IMR-90 (cell line): ENCODE measurements at regions not wholly inside any gene's neighbourhood (a gene's known extent, or its start where the extent isn't known, plus 50 kb on each side); places are given as distances from the start of the nearest gene placed in this dataset.
A peak's percentile ranks its signal among the peaks of the same experiment; 100 is the strongest.

Source experiments
- ATAC-seq: fragments of 200-7000 bp; cut with Tn5 transposase; 2 replicates; pipeline ENCODE4 v1.9.1; 2020; ENCODE audit warnings: low read depth, mild to moderate bottlenecking, moderate library complexity
- BruUV-seq: library from RNA; stranded (reverse); fragments of 400-500 nt; replicated peaks from 2 replicates; lab custom pipeline; 2021; lab: Mats Ljungman, UMichigan
- CTCF ChIA-PET: fragments of 300-600 bp; formaldehyde crosslinking; extraction: SDS; loops from one replicate; lab custom pipeline; 2021; ENCODE audit warnings: antibody characterized with exemption; lab: Yijun Ruan, JAX
- POLR2A ChIA-PET: fragments of 300-600 bp; sonication (Branson Sonifier 250); formaldehyde crosslinking; loops from one replicate; lab custom pipeline; 2022; ENCODE audit warnings: antibody characterized with exemption; ENCODE audit not compliant: unreplicated experiment; lab: Charles Lee
- DNase-seq: peaks from one replicate; pipeline ENCODE4 v3.0.0; 2013
- H2AFZ ChIP-seq: replicated peaks from 2 replicates; pipeline ENCODE3; 2013; ENCODE audit warnings: low read length, mild to moderate bottlenecking; ENCODE audit not compliant: poor library complexity
- H2AK5ac ChIP-seq: 2 replicates; pipeline ENCODE4 v1.6.1; 2013; ENCODE audit warnings: low read depth, low read length, inconsistent platforms
- H2AK9ac ChIP-seq: replicated peaks from 2 replicates; pipeline ENCODE3; 2013; ENCODE audit warnings: mild to moderate bottlenecking, low read depth, low read length, moderate library complexity; ENCODE audit not compliant: poor library complexity
- H2BK120ac ChIP-seq: 2 replicates; pipeline ENCODE4 v1.6.1; 2013; ENCODE audit warnings: low read depth, low read length, inconsistent platforms
- H2BK15ac ChIP-seq: 3 replicates; pipeline ENCODE4 v1.6.1; 2013; ENCODE audit warnings: low read depth, low read length, inconsistent platforms
- H2BK20ac ChIP-seq: 2 replicates; pipeline ENCODE4 v1.6.1; 2013; ENCODE audit warnings: low read depth, mild to moderate bottlenecking, inconsistent platforms, low read length, moderate library complexity
- H2BK5ac ChIP-seq: 2 replicates; pipeline ENCODE4 v1.6.1; 2013; ENCODE audit warnings: mild to moderate bottlenecking, low read depth, low read length, inconsistent platforms; ENCODE audit not compliant: poor library complexity, severe bottlenecking
- H3K14ac ChIP-seq: replicated peaks from 2 replicates; pipeline ENCODE4 v1.6.1; 2013; ENCODE audit warnings: low read depth, low read length, inconsistent platforms
- H3K18ac ChIP-seq: 2 replicates; pipeline ENCODE4 v1.6.1; 2013; ENCODE audit warnings: low read depth, low read length, control low read depth
- H3K23ac ChIP-seq: 2 replicates; pipeline ENCODE4 v1.6.1; 2013; ENCODE audit warnings: low read depth, low read length, inconsistent platforms
- H3K27ac ChIP-seq: 2 replicates; pipeline ENCODE4 v1.5.1; 2013; ENCODE audit warnings: mild to moderate bottlenecking, control low read depth, low read length; ENCODE audit not compliant: insufficient read depth
- H3K27me3 ChIP-seq: 2 replicates; pipeline ENCODE4 v1.6.1; 2013; ENCODE audit warnings: low read length; ENCODE audit not compliant: control insufficient read depth, insufficient read depth
- H3K36me3 ChIP-seq: 2 replicates; pipeline ENCODE4 v1.6.1; 2013; ENCODE audit warnings: low read length, mixed read lengths; ENCODE audit not compliant: control insufficient read depth, insufficient read depth
- H3K4ac ChIP-seq: 2 replicates; pipeline ENCODE4 v1.6.1; 2013; ENCODE audit warnings: low read depth, low read length, inconsistent platforms
- H3K4me1 ChIP-seq: 2 replicates; pipeline ENCODE4 v1.6.1; 2013; ENCODE audit warnings: low read length, mixed read lengths; ENCODE audit not compliant: control insufficient read depth, insufficient read depth
- H3K4me2 ChIP-seq: 2 replicates; pipeline ENCODE4 v1.6.1; 2013; ENCODE audit warnings: low read depth, mild to moderate bottlenecking, control low read depth, low read length, moderate library complexity
- H3K4me3 ChIP-seq: 2 replicates; pipeline ENCODE4 v1.5.1; 2013; ENCODE audit warnings: low read depth, mild to moderate bottlenecking, control low read depth, low read length, moderate library complexity; ENCODE audit not compliant: insufficient read depth
- H3K56ac ChIP-seq: 2 replicates; pipeline ENCODE4 v1.6.1; 2013; ENCODE audit warnings: low read length, inconsistent platforms; ENCODE audit not compliant: insufficient read depth; ENCODE audit errors: extremely low read depth
- H3K79me1 ChIP-seq, 2 experiments: 2 replicates each; pipeline ENCODE4 v1.6.1; 2013; ENCODE audit warnings: low read length in 2 of 2, inconsistent platforms in 1 of 2, low read depth in 1 of 2
- H3K9ac ChIP-seq: 2 replicates; pipeline ENCODE4 v1.6.1; 2013; ENCODE audit warnings: low read depth, low read length, control low read depth
- H3K9me1 ChIP-seq: 2 replicates; pipeline ENCODE4 v1.6.1; 2013; ENCODE audit warnings: low read length, inconsistent platforms; ENCODE audit not compliant: insufficient read depth
- H3K9me3 ChIP-seq: 2 replicates; pipeline ENCODE4 v1.6.1; 2013; ENCODE audit warnings: low read length; ENCODE audit not compliant: control insufficient read depth, insufficient read depth
- H4K20me1 ChIP-seq: 2 replicates; pipeline ENCODE4 v1.6.1; 2013; ENCODE audit warnings: low read length, inconsistent platforms; ENCODE audit not compliant: insufficient read depth
- H4K5ac ChIP-seq: 2 replicates; pipeline ENCODE4 v1.6.1; 2013; ENCODE audit warnings: mild to moderate bottlenecking, low read depth, low read length, control low read depth
- H4K8ac ChIP-seq, 2 experiments: 2 replicates each; pipeline ENCODE4 v1.6.1; 2013; ENCODE audit warnings: low read depth in 2 of 2, low read length in 2 of 2, control low read depth in 1 of 2, inconsistent platforms in 1 of 2
- H4K91ac ChIP-seq: 2 replicates; pipeline ENCODE4 v1.6.1; 2013; ENCODE audit warnings: low read depth, low read length, inconsistent platforms; ENCODE audit not compliant: insufficient read depth
- BHLHE40 ChIP-seq: fragments of 150-350 bp; IDR thresholded peaks from 2 replicates; pipeline ENCODE4 v1.6.1; 2016; ENCODE audit warnings: mild to moderate bottlenecking, low read depth, low read length
- CEBPB ChIP-seq: IDR thresholded peaks from 2 replicates; pipeline ENCODE4 v1.6.1; 2012; ENCODE audit warnings: low read depth, low read length, improper control_type of control experiment
- CHD1 ChIP-seq: IDR thresholded peaks from 2 replicates; pipeline ENCODE4 v1.6.1; 2012; ENCODE audit warnings: low read depth, low read length, improper control_type of control experiment
- CTCF ChIP-seq: conservative IDR thresholded peaks from 2 replicates; pipeline ENCODE4 v1.5.1; 2012; ENCODE audit warnings: mild to moderate bottlenecking, low read depth, low read length, improper control_type of control experiment
- FOS ChIP-seq: fragments of 150-350 bp; IDR thresholded peaks from 2 replicates; pipeline ENCODE4 v1.6.1; 2016; ENCODE audit warnings: low read depth, low read length
- MAFK ChIP-seq: IDR thresholded peaks from 2 replicates; pipeline ENCODE4 v1.6.1; 2012; ENCODE audit warnings: low read depth, low read length, improper control_type of control experiment
- MAZ ChIP-seq: IDR thresholded peaks from 2 replicates; pipeline ENCODE4 v1.6.1; 2012; ENCODE audit warnings: low read depth, mild to moderate bottlenecking, low read length, improper control_type of control experiment, moderate library complexity, borderline replicate concordance
- MXI1 ChIP-seq: IDR thresholded peaks from 2 replicates; pipeline ENCODE4 v1.6.1; 2012; ENCODE audit warnings: low read depth, mild to moderate bottlenecking, low read length, moderate library complexity, borderline replicate concordance
- NFE2L2 ChIP-seq: fragments of 150-350 bp; IDR thresholded peaks from 2 replicates; pipeline ENCODE4 v1.6.1; 2016; ENCODE audit warnings: low read depth, mild to moderate bottlenecking, low read length
- POLR2A ChIP-seq: IDR thresholded peaks from 2 replicates; pipeline ENCODE4 v1.6.1; 2012; ENCODE audit warnings: mild to moderate bottlenecking, low read depth, low read length
- RAD21 ChIP-seq: IDR thresholded peaks from 2 replicates; pipeline ENCODE4 v1.6.1; 2012; ENCODE audit warnings: low read length, improper control_type of control experiment
- RCOR1 ChIP-seq: IDR thresholded peaks from 2 replicates; pipeline ENCODE4 v1.6.1; 2012; ENCODE audit warnings: mild to moderate bottlenecking, low read length, improper control_type of control experiment; ENCODE audit not compliant: insufficient replicate concordance
- RFX5 ChIP-seq: IDR thresholded peaks from 2 replicates; pipeline ENCODE4 v1.8.0; 2012; ENCODE audit warnings: low read depth, mild to moderate bottlenecking, low read length, moderate library complexity
- SMC3 ChIP-seq: fragments of 150-350 bp; IDR thresholded peaks from 2 replicates; pipeline ENCODE4 v1.6.1; 2016; ENCODE audit warnings: low read depth, mild to moderate bottlenecking, antibody characterized with exemption, low read length, moderate library complexity
- USF2 ChIP-seq: fragments of 150-350 bp; IDR thresholded peaks from 2 replicates; pipeline ENCODE4 v1.6.1; 2017; ENCODE audit warnings: mild to moderate bottlenecking, antibody characterized with exemption, low read length, low read depth
- WGBS, 2 experiments: methylation state at CpG; one replicate each; pipeline versions ENCODE4 v1.1.5 to v1.1.7; 2013; ENCODE audit warnings: missing lambda C conversion rate in 2 of 2; ENCODE audit not compliant: insufficient read length in 1 of 2; ENCODE audit errors: extremely low coverage in 2 of 2; 5-methylcytosine and 5-hydroxymethylcytosine counted together
- dilution Hi-C: fragments of 300-500 bp; cut with HindIII; formaldehyde crosslinking; loops from one replicate; pipeline ENCODE4 v1.14.3; 2018; ENCODE audit warnings: low sequenced_read_pairs; ENCODE audit not compliant: unreplicated experiment
- in situ Hi-C: fragments of 300-500 bp; cut with MboI; formaldehyde crosslinking; loops from 3 replicates; pipeline ENCODE4 v1.14.3; 2019; ENCODE audit warnings: low sequenced_read_pairs, inconsistent platforms, mixed read lengths
- intact Hi-C: fragments of 100-400 bp; cut with micrococcal nuclease; formaldehyde crosslinking; loops from 2 replicates; pipeline ENCODE4 v1.10.0; 2022
- TF ChIP-seq, protein P1 (sequence below): fragments of 150-350 bp; IDR thresholded peaks from 2 replicates; pipeline ENCODE4 v1.6.1; 2016; ENCODE audit warnings: low read depth, mild to moderate bottlenecking, low read length, moderate library complexity, borderline replicate concordance

- Histone ChIP-seq H4K91ac (no peak overlapping the region), H3K18ac (no peak overlapping the region), H4K8ac (no peak overlapping the region), H3K4me1 (no peaks in the 10 kb centered on the region), H2BK120ac (no peak overlapping the region), H3K9me3 (peaks cover 20% of the 10 kb centered on the region), H2BK20ac (no peak overlapping the region), H3K4me3 (no peak overlapping the region), H4K5ac (no peak overlapping the region), H3K36me3 (no peaks in the 10 kb centered on the region), H2AK5ac (no peak overlapping the region), H3K14ac (no peak overlapping the region), H3K56ac (no peak overlapping the region), H2BK15ac (no peak overlapping the region), H3K27me3 (no peaks in the 10 kb centered on the region), H3K23ac (no peak overlapping the region), H3K9ac (no peak overlapping the region), H2AFZ (no peak overlapping the region), H2BK5ac (no peak overlapping the region), H4K20me1 (no peaks in the 10 kb centered on the region), H2AK9ac (no peak overlapping the region), H3K79me1 (no peaks in the 10 kb centered on the region), H3K4ac (no peak overlapping the region), H3K9me1 (no peaks in the 10 kb centered on the region), H3K27ac (no peak overlapping the region), H3K4me2 (no peak overlapping the region)
- ATAC-seq = no peak
- CTCF ChIA-PET = no interaction called here
- intact Hi-C loops = no loop called here
- TF ChIP-seq MAZ = no peak
- no peak for TF ChIP-seq POLR2A
- TF ChIP-seq, protein P1, sequence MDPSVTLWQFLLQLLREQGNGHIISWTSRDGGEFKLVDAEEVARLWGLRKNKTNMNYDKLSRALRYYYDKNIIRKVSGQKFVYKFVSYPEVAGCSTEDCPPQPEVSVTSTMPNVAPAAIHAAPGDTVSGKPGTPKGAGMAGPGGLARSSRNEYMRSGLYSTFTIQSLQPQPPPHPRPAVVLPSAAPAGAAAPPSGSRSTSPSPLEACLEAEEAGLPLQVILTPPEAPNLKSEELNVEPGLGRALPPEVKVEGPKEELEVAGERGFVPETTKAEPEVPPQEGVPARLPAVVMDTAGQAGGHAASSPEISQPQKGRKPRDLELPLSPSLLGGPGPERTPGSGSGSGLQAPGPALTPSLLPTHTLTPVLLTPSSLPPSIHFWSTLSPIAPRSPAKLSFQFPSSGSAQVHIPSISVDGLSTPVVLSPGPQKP = no peak
- TF ChIP-seq MXI1 = no peak
- TF ChIP-seq CHD1 = no peak
- no peak for TF ChIP-seq RCOR1
- TF ChIP-seq NFE2L2 = no peak
- TF ChIP-seq CEBPB = no peak
- no peak for TF ChIP-seq RFX5
- no peak for TF ChIP-seq SMC3
- TF ChIP-seq RAD21 = no peak
- no peak for TF ChIP-seq BHLHE40
- TF ChIP-seq FOS = no peak
- TF ChIP-seq CTCF = no peak
- no peak for TF ChIP-seq USF2
- no peak for TF ChIP-seq MAFK
- dilution Hi-C loops = no loop called here
- POLR2A ChIA-PET = no interaction called here
- no CpG with 5 or more reads among the region's 11 CpGs for WGBS, 2 experiments
- BruUV-seq = no TSS peak
- in situ Hi-C loops = no loop called here
- DNase-seq = peak; percentile 2
Measured at GRCh38 chr5:2656206-2656605, 95.3 kb downstream of the IRX2 start.
